ENCODE measurements at regions not wholly inside any gene's neighbourhood (a gene's known extent, or its start where the extent isn't known, plus 50 kb on each side); places are given as distances from the start of the nearest gene placed in this dataset.

GRCh38 chr14:26330982-26331381 lies 266.9 kb downstream of the NOVA1 start:
- H3K4me1 ChIP-seq (ENCODE audit: control insufficient read depth in 1 of 2, insufficient read depth in 2 of 2, low read length in 2 of 2) = no peaks in the 10 kb centered on the region
- H3K27ac ChIP-seq (ENCODE audit: low read depth, low read length) = no peak overlapping the region
- WGBS (ENCODE audit: extremely low coverage, insufficient coverage, insufficient read length) = no CpG with 5 or more reads among the region's 1 CpG
- no peak overlapping the region for H3K9ac ChIP-seq (ENCODE audit: low read length)
- H2AK5ac ChIP-seq (ENCODE audit: low read length) = no peak overlapping the region
- H3K36me3 ChIP-seq (ENCODE audit: control insufficient read depth in 1 of 2, insufficient read depth in 2 of 2, low read length in 2 of 2) = no peaks in the 10 kb centered on the region
- no peak overlapping the region for H2AFZ ChIP-seq (ENCODE audit: insufficient read depth, low read length, poor library complexity)
- no peak overlapping the region for H2BK12ac ChIP-seq (ENCODE audit: low read length)
- H2BK5ac ChIP-seq (ENCODE audit: low read depth, low read length, poor library complexity) = no peak overlapping the region
- H3K14ac ChIP-seq (ENCODE audit: low read length) = no peak overlapping the region
- H3K18ac ChIP-seq (ENCODE audit: low read length) = no peak overlapping the region
- H3K79me2 ChIP-seq (ENCODE audit: control insufficient read depth, insufficient read depth, low read length, poor library complexity) = no peaks in the 10 kb centered on the region
- H4K91ac ChIP-seq (ENCODE audit: low read depth, low read length) = no peak overlapping the region
- DNase-seq = no peak
- no peak overlapping the region for H4K8ac ChIP-seq (ENCODE audit: low read depth, low read length)
- no peak overlapping the region for H4K12ac ChIP-seq (ENCODE audit: low read depth, low read length)
- H3K4me3 ChIP-seq (ENCODE audit: low read depth, low read length) = no peak overlapping the region
- no peak overlapping the region for H3K4ac ChIP-seq (ENCODE audit: low read depth, low read length)
- H3K79me1 ChIP-seq (ENCODE audit: low read length) = no peaks in the 10 kb centered on the region
- H3K23ac ChIP-seq (ENCODE audit: low read length) = no peak overlapping the region
- no peaks in the 10 kb centered on the region for H3K27me3 ChIP-seq (ENCODE audit: insufficient read depth, low read length)
- no peak overlapping the region for H3K4me2 ChIP-seq (ENCODE audit: low read length)
- no peak overlapping the region for H2BK120ac ChIP-seq (ENCODE audit: insufficient read depth, low read length, poor library complexity)
- no peaks in the 10 kb centered on the region for H3K9me3 ChIP-seq (ENCODE audit: insufficient read depth, low read depth, low read length)

GRCh38 chr14:26328791-26329190 lies 269.0 kb downstream of the NOVA1 start:
- Histone ChIP-seq H3K27me3 (ENCODE audit: insufficient read depth, low read length) (no peaks in the 10 kb centered on the region), H2AK5ac (ENCODE audit: low read length) (no peak overlapping the region), H3K4me2 (ENCODE audit: low read length) (no peak overlapping the region), H3K14ac (ENCODE audit: low read length) (no peak overlapping the region), H3K23ac (ENCODE audit: low read length) (no peak overlapping the region), H3K4me3 (ENCODE audit: low read depth, low read length) (no peak overlapping the region), H3K36me3 (ENCODE audit: control insufficient read depth in 1 of 2, insufficient read depth in 2 of 2, low read length in 2 of 2) (no peaks in the 10 kb centered on the region), H2BK120ac (ENCODE audit: insufficient read depth, low read length, poor library complexity) (no peak overlapping the region), H3K79me1 (ENCODE audit: low read length) (no peaks in the 10 kb centered on the region), H3K27ac (ENCODE audit: low read depth, low read length) (no peak overlapping the region), H3K9me3 (ENCODE audit: insufficient read depth, low read depth, low read length) (no peaks in the 10 kb centered on the region), H4K12ac (ENCODE audit: low read depth, low read length) (no peak overlapping the region), H3K4me1 (ENCODE audit: control insufficient read depth in 1 of 2, insufficient read depth in 2 of 2, low read length in 2 of 2) (no peaks in the 10 kb centered on the region), H4K8ac (ENCODE audit: low read depth, low read length) (no peak overlapping the region), H3K9ac (ENCODE audit: low read length) (no peak overlapping the region), H2BK12ac (ENCODE audit: low read length) (no peak overlapping the region), H2BK5ac (ENCODE audit: low read depth, low read length, poor library complexity) (no peak overlapping the region), H3K18ac (ENCODE audit: low read length) (no peak overlapping the region), H2AFZ (ENCODE audit: insufficient read depth, low read length, poor library complexity) (no peak overlapping the region), H3K4ac (ENCODE audit: low read depth, low read length) (no peak overlapping the region), H3K79me2 (ENCODE audit: control insufficient read depth, insufficient read depth, low read length, poor library complexity) (no peaks in the 10 kb centered on the region), H4K91ac (ENCODE audit: low read depth, low read length) (no peak overlapping the region)
- no peak for DNase-seq

- no peak overlapping the region for H2BK120ac ChIP-seq (ENCODE audit: insufficient read depth, low read length, poor library complexity)
- no peaks in the 10 kb centered on the region for H3K4me1 ChIP-seq (ENCODE audit: control insufficient read depth in 1 of 2, insufficient read depth in 2 of 2, low read length in 2 of 2)
- H3K4me3 ChIP-seq (ENCODE audit: low read depth, low read length) = no peak overlapping the region
- H4K8ac ChIP-seq (ENCODE audit: low read depth, low read length) = no peak overlapping the region
- H3K79me1 ChIP-seq (ENCODE audit: low read length) = no peaks in the 10 kb centered on the region
- no peaks in the 10 kb centered on the region for H3K9me3 ChIP-seq (ENCODE audit: insufficient read depth, low read depth, low read length)
- H2AK5ac ChIP-seq (ENCODE audit: low read length) = no peak overlapping the region
- no peak for DNase-seq
- H3K18ac ChIP-seq (ENCODE audit: low read length) = no peak overlapping the region
- H3K79me2 ChIP-seq (ENCODE audit: control insufficient read depth, insufficient read depth, low read length, poor library complexity) = no peaks in the 10 kb centered on the region
- no CpG with 5 or more reads among the region's 5 CpGs for WGBS (ENCODE audit: extremely low coverage, insufficient coverage, insufficient read length)
- H3K27ac ChIP-seq (ENCODE audit: low read depth, low read length) = no peak overlapping the region
- no peak overlapping the region for H3K23ac ChIP-seq (ENCODE audit: low read length)
- no peak overlapping the region for H2AFZ ChIP-seq (ENCODE audit: insufficient read depth, low read length, poor library complexity)
- H3K14ac ChIP-seq (ENCODE audit: low read length) = no peak overlapping the region
- H2BK5ac ChIP-seq (ENCODE audit: low read depth, low read length, poor library complexity) = no peak overlapping the region
- H3K4ac ChIP-seq (ENCODE audit: low read depth, low read length) = no peak overlapping the region
- no peaks in the 10 kb centered on the region for H3K36me3 ChIP-seq (ENCODE audit: control insufficient read depth in 1 of 2, insufficient read depth in 2 of 2, low read length in 2 of 2)
- H2BK12ac ChIP-seq (ENCODE audit: low read length) = no peak overlapping the region
- H3K4me2 ChIP-seq (ENCODE audit: low read length) = no peak overlapping the region
- H3K9ac ChIP-seq (ENCODE audit: low read length) = no peak overlapping the region
- H4K91ac ChIP-seq (ENCODE audit: low read depth, low read length) = no peak overlapping the region
- H4K12ac ChIP-seq (ENCODE audit: low read depth, low read length) = no peak overlapping the region
- no peaks in the 10 kb centered on the region for H3K27me3 ChIP-seq (ENCODE audit: insufficient read depth, low read length)
These were observed 274.0 kb downstream of the NOVA1 start for GRCh38 chr14:26323869-26324268.

- H3K4me3 ChIP-seq (ENCODE audit: low read depth, low read length) = no peak overlapping the region
- H3K4me1 ChIP-seq (ENCODE audit: control insufficient read depth in 1 of 2, insufficient read depth in 2 of 2, low read length in 2 of 2) = no peaks in the 10 kb centered on the region
- H3K79me1 ChIP-seq (ENCODE audit: low read length) = no peaks in the 10 kb centered on the region
- H3K27ac ChIP-seq (ENCODE audit: low read depth, low read length) = no peak overlapping the region
- DNase-seq = no peak
- no peak overlapping the region for H2BK5ac ChIP-seq (ENCODE audit: low read depth, low read length, poor library complexity)
- H3K4me2 ChIP-seq (ENCODE audit: low read length) = no peak overlapping the region
- no peaks in the 10 kb centered on the region for H3K9me3 ChIP-seq (ENCODE audit: insufficient read depth, low read depth, low read length)
- no peak overlapping the region for H4K12ac ChIP-seq (ENCODE audit: low read depth, low read length)
- H3K36me3 ChIP-seq (ENCODE audit: control insufficient read depth in 1 of 2, insufficient read depth in 2 of 2, low read length in 2 of 2) = no peaks in the 10 kb centered on the region
- H2BK120ac ChIP-seq (ENCODE audit: insufficient read depth, low read length, poor library complexity) = no peak overlapping the region
- H3K23ac ChIP-seq (ENCODE audit: low read length) = no peak overlapping the region
- no peak overlapping the region for H3K4ac ChIP-seq (ENCODE audit: low read depth, low read length)
- H3K14ac ChIP-seq (ENCODE audit: low read length) = no peak overlapping the region
- H3K79me2 ChIP-seq (ENCODE audit: control insufficient read depth, insufficient read depth, low read length, poor library complexity) = no peaks in the 10 kb centered on the region
- H2AK5ac ChIP-seq (ENCODE audit: low read length) = no peak overlapping the region
- no peak overlapping the region for H3K18ac ChIP-seq (ENCODE audit: low read length)
- H2BK12ac ChIP-seq (ENCODE audit: low read length) = no peak overlapping the region
- H3K9ac ChIP-seq (ENCODE audit: low read length) = no peak overlapping the region
- no peaks in the 10 kb centered on the region for H3K27me3 ChIP-seq (ENCODE audit: insufficient read depth, low read length)
- no peak overlapping the region for H4K91ac ChIP-seq (ENCODE audit: low read depth, low read length)
- no CpG with 5 or more reads among the region's 2 CpGs for WGBS (ENCODE audit: extremely low coverage, insufficient coverage, insufficient read length)
- H4K8ac ChIP-seq (ENCODE audit: low read depth, low read length) = no peak overlapping the region
- no peak overlapping the region for H2AFZ ChIP-seq (ENCODE audit: insufficient read depth, low read length, poor library complexity)
These were observed 276.9 kb downstream of the NOVA1 start for GRCh38 chr14:26320886-26321285.
